Transverse colon (tissue), 4 donors: ENCODE measurements at regions not wholly inside any gene's neighbourhood (a gene's known extent, or its start where the extent isn't known, plus 50 kb on each side); places are given as distances from the start of the nearest gene placed in this dataset.

Experiments used
- DNase-seq: peaks from one replicate; pipeline ENCODE4 v3.0.0-alpha.2; 2019
- H3K27ac ChIP-seq, 4 donors: fragments of 200-600 bp; sonication (generic); 2 replicates each; pipeline ENCODE4 v1.5.1; 2016 to 2018; ENCODE audit warnings: inconsistent platforms in 4 of 4
- H3K27me3 ChIP-seq: fragments of 200-600 bp; sonication (generic); 2 replicates; pipeline ENCODE4 v1.5.1; 2017; ENCODE audit warnings: inconsistent platforms
- H3K36me3 ChIP-seq, 4 donors: fragments of 200-600 bp; sonication (generic); 2 replicates each; pipeline ENCODE4 v1.5.1; 2017 to 2019; ENCODE audit warnings: inconsistent platforms in 4 of 4
- H3K4me1 ChIP-seq, 4 donors: fragments of 200-600 bp; sonication (generic); 2 replicates each; pipeline ENCODE4 v1.5.1; 2017 to 2020; ENCODE audit warnings: inconsistent platforms in 4 of 4
- H3K4me3 ChIP-seq, 4 donors: fragments of 200-600 bp; sonication (generic); 1 replicate in 1 of 4; 2 replicates in 3 of 4; pipeline versions ENCODE4 v1.5.1 to v1.6.1; 2017 to 2019; ENCODE audit warnings: inconsistent platforms in 4 of 4
- H3K9me3 ChIP-seq, 2 donors: fragments of 200-600 bp; sonication (generic); 2 replicates each; pipeline ENCODE4 v1.5.1; 2017 to 2019; ENCODE audit warnings: inconsistent platforms in 2 of 2
- CTCF ChIP-seq, 5 experiments: fragments of 200-600 bp in 3 of 5; fragments of 450-650 bp in 2 of 5; sonication (generic) in 3 of 5; IDR thresholded peaks; 1 replicate in 2 of 5; 2 replicates in 3 of 5; pipeline ENCODE4 v1.5.1; 2016 to 2017; ENCODE audit warnings: antibody characterized with exemption in 5 of 5, inconsistent platforms in 3 of 5, mild to moderate bottlenecking in 2 of 5, moderate library complexity in 1 of 5
- EP300 ChIP-seq: sonication (generic); formaldehyde crosslinking; IDR thresholded peaks from one replicate; pipeline ENCODE4 v1.6.1; 2017; ENCODE audit warnings: antibody characterized with exemption, low read depth
- POLR2A ChIP-seq: fragments of 450-650 bp; IDR thresholded peaks from one replicate; pipeline ENCODE4 v1.6.1; 2016; ENCODE audit warnings: antibody characterized with exemption, mild to moderate bottlenecking, moderate library complexity
- POLR2AphosphoS5 ChIP-seq, 3 donors: sonication (generic); formaldehyde crosslinking; IDR thresholded peaks; one replicate each; pipeline ENCODE4 v1.6.1; 2016; ENCODE audit warnings: antibody characterized with exemption in 3 of 3
- WGBS, 2 donors: methylation state at CpG; one replicate each; pipeline ENCODE4 v1.1.5; 2018; ENCODE audit warnings: low coverage in 1 of 2; 5-methylcytosine and 5-hydroxymethylcytosine counted together
- in situ Hi-C, 4 donors: fragments of 200-750 bp; cut with MboI; loops; one replicate each; pipeline versions ENCODE4 v1.15.0 to v1.15.1; 2017; ENCODE audit warnings: low sequenced_read_pairs in 3 of 4, low pct_ligation_motif_present in 1 of 4, low pct_unique_long_range_greater_than_20kb in 1 of 4
- intact Hi-C: fragments of 100-400 bp; cut with DNase I; formaldehyde crosslinking; loops from one replicate; pipeline ENCODE4 v1.15.1; 2023; ENCODE audit warnings: low total_unique reads

- no peak overlapping the region for H3K4me3 ChIP-seq
- WGBS, 2 donors = 78 to 81% methylated on average over 2 of the region's 2 CpGs
- H3K4me1 ChIP-seq = no peaks in the 10 kb centered on the region
Measured at GRCh38 chr19:28670836-28671235, 542.1 kb downstream of the UQCRFS1 start.

GRCh38 chr19:28669804-28670203 lies 543.1 kb downstream of the UQCRFS1 start:
- H3K27ac ChIP-seq = no peak overlapping the region
- H3K36me3 ChIP-seq = no peaks in the 10 kb centered on the region
- TF ChIP-seq EP300 = no peak
- TF ChIP-seq POLR2AphosphoS5 (IDR thresholded peaks at IDR 0.05) = no peak
- no peak for TF ChIP-seq POLR2A
- TF ChIP-seq CTCF (IDR thresholded peaks at IDR 0.05) = no peak
- H3K27me3 ChIP-seq = no peaks in the 10 kb centered on the region
- H3K9me3 ChIP-seq = peaks cover 0 to 10% of the 10 kb centered on the region in 2 donors
- DNase-seq = no peak
- intact Hi-C loops (loop anchor here (10.0 kb wide), 1 partner anchor 1665 kb away; no protein-coding TSS in a partner anchor), in situ Hi-C loops (no loop called here)
- 58 to 69% methylated on average over 2 of the region's 2 CpGs for WGBS, 2 donors
- H3K4me3 ChIP-seq = no peak overlapping the region
- H3K4me1 ChIP-seq = no peaks in the 10 kb centered on the region

More at GRCh38 chr19:28670836-28671235, 542.1 kb downstream of the UQCRFS1 start:
- H3K27me3 ChIP-seq = no peaks in the 10 kb centered on the region
- H3K36me3 ChIP-seq = no peaks in the 10 kb centered on the region
- no peak overlapping the region for H3K27ac ChIP-seq
- DNase-seq = no peak
- TF ChIP-seq CTCF (IDR thresholded peaks at IDR 0.05) = no peak
- in situ Hi-C loops = no loop called here
- intact Hi-C loops = loop anchor here (10.0 kb wide), 1 partner anchor 1664 kb away; no protein-coding TSS in a partner anchor
- H3K9me3 ChIP-seq = peaks cover 0 to 10% of the 10 kb centered on the region in 2 donors

GRCh38 chr19:28667348-28667977 lies 545.5 kb downstream of the UQCRFS1 start:
- 80% methylated on average over 7 of the region's 7 CpGs for WGBS, 2 donors
- in situ Hi-C loops = no loop called here
- DNase-seq = no peak
- H3K36me3 ChIP-seq = no peaks in the 10 kb centered on the region
- TF ChIP-seq CTCF (IDR thresholded peaks at IDR 0.05) (no peak), POLR2AphosphoS5 (IDR thresholded peaks at IDR 0.05) (no peak), EP300 (no peak), POLR2A (no peak)
- no peak overlapping the region for H3K4me3 ChIP-seq
- H3K27me3 ChIP-seq = no peaks in the 10 kb centered on the region
- H3K27ac ChIP-seq = no peak overlapping the region
- peaks cover 0 to 6% of the 10 kb centered on the region in 2 donors for H3K9me3 ChIP-seq
- intact Hi-C loops = no loop called here
- no peaks in the 10 kb centered on the region for H3K4me1 ChIP-seq

GRCh38 chr19:28665748-28666147 lies 547.2 kb downstream of the UQCRFS1 start:
- H3K4me3 ChIP-seq = no peak overlapping the region
- intact Hi-C loops = no loop called here
- H3K4me1 ChIP-seq = no peaks in the 10 kb centered on the region
- H3K27me3 ChIP-seq = no peaks in the 10 kb centered on the region
- in situ Hi-C loops = no loop called here
- H3K9me3 ChIP-seq = peaks cover 0 to 6% of the 10 kb centered on the region in 2 donors
- no peak for TF ChIP-seq POLR2AphosphoS5 (IDR thresholded peaks at IDR 0.05)
- TF ChIP-seq CTCF (IDR thresholded peaks at IDR 0.05) = no peak
- TF ChIP-seq EP300 = no peak
- TF ChIP-seq POLR2A = no peak
- no peak overlapping the region for H3K27ac ChIP-seq
- no peak for DNase-seq
- H3K36me3 ChIP-seq = no peaks in the 10 kb centered on the region
- 59 to 73% methylated on average over 1 of the region's 1 CpG for WGBS, 2 donors
